BJ (cell line): ENCODE measurements at regions not wholly inside any gene's neighbourhood (a gene's known extent, or its start where the extent isn't known, plus 50 kb on each side); places are given as distances from the start of the nearest gene placed in this dataset.
"Not testable (repeated sequence)": the region's sequence is repeated elsewhere in the genome, so short reads cannot be mapped to it uniquely, and the experiment has no call there.

ENCODE experiments used
- CTCF ChIA-PET: fragments of 350-600 bp; formaldehyde crosslinking; extraction: SDS; loops from one replicate; lab custom pipeline; 2021; ENCODE audit warnings: antibody characterized with exemption, inconsistent platforms; lab: Yijun Ruan, JAX
- POLR2A ChIA-PET: fragments of 300-600 bp; sonication (Branson Sonifier 250); formaldehyde crosslinking; extraction: SDS; loops from one replicate; lab custom pipeline; 2021; ENCODE audit warnings: antibody characterized with exemption; lab: Charles Lee
- DNase-seq: peaks from one replicate; pipeline ENCODE4 v3.0.0-alpha.2; 2011; ENCODE audit warnings: low read depth
- H3K27me3 ChIP-seq: 2 replicates; pipeline ENCODE4 v1.6.0; 2011; ENCODE audit warnings: low read length; ENCODE audit not compliant: control insufficient read depth, insufficient read depth
- H3K36me3 ChIP-seq: 2 replicates; pipeline ENCODE4 v1.5.1; 2011; ENCODE audit warnings: low read length; ENCODE audit not compliant: control insufficient read depth, insufficient read depth
- H3K4me3 ChIP-seq: 2 replicates; pipeline ENCODE4 v1.5.1; 2011; ENCODE audit warnings: low read depth, mild to moderate bottlenecking, control low read depth, low read length
- TF ChIP-seq, protein P1 (sequence below): IDR thresholded peaks from 2 replicates; pipeline ENCODE4 v1.5.1; 2011; ENCODE audit warnings: low read depth, mild to moderate bottlenecking, control low read depth, inconsistent platforms, low read length, moderate library complexity; ENCODE audit not compliant: insufficient read depth

DNA sequence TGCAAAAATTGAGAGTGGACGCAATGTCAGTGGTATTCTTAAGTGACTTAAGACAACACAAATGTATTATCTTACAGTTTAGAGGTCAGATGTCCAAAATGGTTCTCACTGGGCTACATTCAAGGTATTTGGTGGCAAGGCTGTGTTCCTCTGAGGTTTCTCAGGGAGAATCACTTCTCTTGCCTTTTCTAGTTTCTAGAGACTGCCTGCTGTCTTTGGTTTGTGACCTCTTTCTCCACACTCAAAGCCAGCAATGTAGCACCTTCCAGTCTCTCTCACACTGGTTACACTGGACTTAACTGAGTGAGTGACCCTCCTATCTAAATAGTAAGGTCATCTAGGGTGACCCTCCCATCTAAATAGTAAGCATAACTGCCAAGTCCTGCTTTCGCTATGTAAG, 613.2 kb upstream of the COBL start:
- Histone ChIP-seq H3K27me3 (no peaks in the 10 kb centered on the region), H3K4me3 (no peak overlapping the region), H3K36me3 (no peaks in the 10 kb centered on the region)
- DNase-seq = no peak
- ChIA-PET POLR2A (no interaction called here), CTCF (no interaction called here)
- TF ChIP-seq, protein P1, sequence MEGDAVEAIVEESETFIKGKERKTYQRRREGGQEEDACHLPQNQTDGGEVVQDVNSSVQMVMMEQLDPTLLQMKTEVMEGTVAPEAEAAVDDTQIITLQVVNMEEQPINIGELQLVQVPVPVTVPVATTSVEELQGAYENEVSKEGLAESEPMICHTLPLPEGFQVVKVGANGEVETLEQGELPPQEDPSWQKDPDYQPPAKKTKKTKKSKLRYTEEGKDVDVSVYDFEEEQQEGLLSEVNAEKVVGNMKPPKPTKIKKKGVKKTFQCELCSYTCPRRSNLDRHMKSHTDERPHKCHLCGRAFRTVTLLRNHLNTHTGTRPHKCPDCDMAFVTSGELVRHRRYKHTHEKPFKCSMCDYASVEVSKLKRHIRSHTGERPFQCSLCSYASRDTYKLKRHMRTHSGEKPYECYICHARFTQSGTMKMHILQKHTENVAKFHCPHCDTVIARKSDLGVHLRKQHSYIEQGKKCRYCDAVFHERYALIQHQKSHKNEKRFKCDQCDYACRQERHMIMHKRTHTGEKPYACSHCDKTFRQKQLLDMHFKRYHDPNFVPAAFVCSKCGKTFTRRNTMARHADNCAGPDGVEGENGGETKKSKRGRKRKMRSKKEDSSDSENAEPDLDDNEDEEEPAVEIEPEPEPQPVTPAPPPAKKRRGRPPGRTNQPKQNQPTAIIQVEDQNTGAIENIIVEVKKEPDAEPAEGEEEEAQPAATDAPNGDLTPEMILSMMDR = no peak

DNA sequence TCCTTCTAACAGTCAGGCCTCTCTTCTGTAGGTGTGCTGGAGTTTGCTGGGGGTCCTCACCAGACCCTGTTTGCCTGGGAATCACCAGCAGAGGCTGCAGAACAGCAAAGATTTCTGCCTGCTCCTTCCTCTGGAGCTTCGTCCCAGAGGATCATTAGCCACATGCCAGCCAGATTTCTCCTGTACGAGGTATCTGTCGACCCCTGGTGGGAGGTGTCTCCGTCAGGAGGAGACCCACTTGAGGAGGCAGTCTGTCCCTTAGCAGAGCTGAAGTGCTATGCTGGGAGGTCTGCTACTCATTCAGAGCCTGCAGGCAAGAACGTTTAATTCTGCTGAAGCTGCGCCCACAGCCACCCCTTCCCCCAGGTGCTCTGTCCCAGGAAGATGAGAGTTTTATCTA, 611.1 kb upstream of the COBL start:
- ChIA-PET POLR2A (no interaction called here), CTCF (no interaction called here)
- DNase-seq = no peak
- no peak overlapping the region for H3K4me3 ChIP-seq
- H3K27me3 ChIP-seq = no peaks in the 10 kb centered on the region
- no peaks in the 10 kb centered on the region for H3K36me3 ChIP-seq
- TF ChIP-seq, protein P1 = no peak

DNA sequence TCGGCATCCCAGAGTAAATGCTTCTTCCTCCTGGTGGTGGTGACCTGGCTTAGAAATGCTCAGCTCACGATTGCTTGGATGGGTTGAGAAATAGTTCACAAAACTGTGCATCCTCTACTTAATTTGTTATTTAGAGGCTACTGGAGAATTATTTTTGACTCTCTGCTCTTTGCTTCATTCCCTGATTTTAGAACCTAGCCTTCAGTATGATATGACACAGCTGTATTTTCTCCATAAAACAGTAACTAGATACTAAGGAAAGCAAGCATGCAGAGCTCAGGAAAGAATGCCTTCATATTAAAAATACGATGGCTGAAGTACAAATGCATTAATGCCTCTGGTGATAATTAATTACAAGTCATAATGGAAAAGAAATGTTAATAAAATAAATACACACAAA, 602.0 kb upstream of the COBL start:
- TF ChIP-seq, protein P1 = no peak
- no peaks in the 10 kb centered on the region for H3K36me3 ChIP-seq
- CTCF ChIA-PET = no interaction called here
- POLR2A ChIA-PET = no interaction called here
- no peak overlapping the region for H3K4me3 ChIP-seq
- H3K27me3 ChIP-seq = no peaks in the 10 kb centered on the region
- no peak for DNase-seq

DNA sequence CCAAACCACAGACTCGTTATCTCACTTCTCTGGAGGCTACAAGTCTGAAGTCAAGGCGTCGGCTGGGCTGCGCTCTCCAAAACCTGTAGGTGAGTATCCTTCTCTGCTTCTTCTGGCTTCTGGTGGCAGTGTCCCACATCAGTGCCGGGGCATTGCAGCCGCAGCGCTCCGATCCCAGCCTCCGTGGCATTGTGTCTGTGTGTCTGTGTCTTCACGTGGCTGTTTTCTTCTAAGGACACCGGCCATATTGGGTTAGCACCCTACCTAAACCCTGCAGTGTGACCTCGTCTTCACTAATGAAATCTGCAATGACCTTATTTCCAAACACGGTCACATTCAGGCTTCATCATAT, 584.9 kb upstream of the COBL start:
- TF ChIP-seq, protein P1 = no peak
- CTCF ChIA-PET = no interaction called here

DNA sequence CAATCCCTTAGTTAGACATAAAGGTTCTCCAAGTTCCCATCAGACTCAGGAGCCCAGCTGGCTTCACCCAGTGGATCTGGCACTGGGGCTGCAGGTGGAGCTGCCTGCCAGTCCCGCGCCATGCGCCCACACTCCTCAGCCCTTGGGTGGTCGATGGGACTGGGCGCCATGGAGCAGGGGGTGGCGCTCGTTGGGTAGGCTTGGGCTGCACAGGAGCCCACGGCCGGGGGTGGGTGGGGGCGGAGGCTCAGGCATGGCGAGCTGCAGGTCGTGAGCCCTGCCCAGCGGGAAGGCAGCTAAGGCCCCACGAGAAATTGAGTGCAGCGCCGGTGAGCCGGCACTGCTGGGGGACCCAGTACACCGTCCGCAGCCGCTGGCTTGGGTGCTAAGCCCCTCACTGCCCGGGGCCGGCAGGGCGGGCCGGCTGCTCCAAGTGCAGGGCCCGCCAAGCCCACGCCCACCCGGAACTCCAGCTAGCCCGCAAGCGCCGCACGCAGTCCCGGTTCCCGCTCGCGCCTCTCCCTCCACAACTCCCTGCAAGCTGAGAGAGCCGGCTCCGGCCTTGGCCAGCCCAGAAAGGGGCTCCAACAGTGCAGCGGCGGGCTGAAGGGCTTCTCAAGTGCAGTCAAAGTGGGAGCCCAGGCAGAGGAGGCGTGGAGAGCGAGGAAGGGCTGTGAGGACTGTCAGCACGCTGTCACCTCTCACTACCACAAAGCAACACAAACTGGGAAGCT, 584.3 kb upstream of the COBL start:
- DNase-seq, CTCF ChIA-PET, H3K4me3 ChIP-seq, H3K36me3 ChIP-seq, H3K27me3 ChIP-seq, POLR2A ChIA-PET: not testable (repeated sequence)

More for the DNA sequence above, 584.9 kb upstream of the COBL start:
- H3K36me3 ChIP-seq = no peaks in the 10 kb centered on the region
- H3K4me3 ChIP-seq = no peak overlapping the region
- H3K27me3 ChIP-seq = no peaks in the 10 kb centered on the region
- DNase-seq = no peak
- POLR2A ChIA-PET = no interaction called here

DNA sequence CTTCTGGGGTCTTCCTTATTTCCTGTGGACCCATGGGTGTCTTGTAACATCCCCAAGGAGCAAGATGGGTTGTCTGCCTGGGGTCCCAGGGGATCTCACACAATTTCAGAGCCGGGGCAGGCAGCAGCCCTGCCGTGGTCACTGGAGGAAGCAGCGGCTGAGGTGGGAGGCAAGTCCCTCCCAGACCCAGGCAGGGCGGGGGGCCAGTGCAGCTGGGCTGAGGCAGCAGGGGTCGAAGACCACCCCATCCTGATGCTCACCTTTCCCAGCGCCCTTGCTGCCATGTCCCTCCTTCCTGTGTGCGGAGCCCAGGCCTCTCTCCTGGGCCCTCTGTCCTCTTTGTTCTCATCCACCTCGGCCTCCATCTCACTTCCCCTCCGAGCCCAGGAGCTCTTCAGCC, 583.0 kb upstream of the COBL start:
- no peak overlapping the region for H3K4me3 ChIP-seq
- DNase-seq = no peak
- TF ChIP-seq, protein P1 = no peak
- ChIA-PET POLR2A (no interaction called here), CTCF (no interaction called here)
- H3K36me3 ChIP-seq = no peaks in the 10 kb centered on the region
- no peaks in the 10 kb centered on the region for H3K27me3 ChIP-seq
